KMS-11 (cell line): ENCODE measurements at regions not wholly inside any gene's neighbourhood (a gene's known extent, or its start where the extent isn't known, plus 50 kb on each side); places are given as distances from the start of the nearest gene placed in this dataset.

Experiments used
- H2AFZ ChIP-seq: fragments of 200-600 bp; sonication (generic); 2 replicates; pipeline ENCODE4 v1.6.1; 2016; ENCODE audit warnings: antibody characterized with exemption, mixed run types, low read depth
- H3K27ac ChIP-seq: fragments of 200-600 bp; sonication (generic); 2 replicates; pipeline ENCODE4 v1.6.1; 2016; ENCODE audit warnings: mild to moderate bottlenecking, mixed run types
- H3K27me3 ChIP-seq: fragments of 200-600 bp; sonication (generic); 2 replicates; pipeline ENCODE4 v1.6.1; 2017; ENCODE audit warnings: mild to moderate bottlenecking, low read depth, mixed run types, moderate library complexity; ENCODE audit not compliant: insufficient read depth
- H3K36me3 ChIP-seq: fragments of 200-600 bp; sonication (generic); 2 replicates; pipeline ENCODE4 v1.6.1; 2017; ENCODE audit warnings: mild to moderate bottlenecking, mixed run types; ENCODE audit not compliant: insufficient read depth
- H3K4me1 ChIP-seq: fragments of 200-600 bp; sonication (generic); 2 replicates; pipeline ENCODE4 v1.6.1; 2016; ENCODE audit warnings: mild to moderate bottlenecking, low read depth, mixed run types; ENCODE audit not compliant: poor library complexity, severe bottlenecking
- H3K4me2 ChIP-seq: fragments of 200-600 bp; sonication (generic); 2 replicates; pipeline ENCODE4 v1.7.0; 2016; ENCODE audit warnings: mild to moderate bottlenecking, mixed run types
- H3K4me3 ChIP-seq: fragments of 200-600 bp; sonication (generic); IDR thresholded peaks from 2 replicates; pipeline ENCODE4 v1.6.1; 2017; ENCODE audit warnings: low read depth, low read length, mixed read lengths; ENCODE audit not compliant: insufficient read depth
- H3K79me2 ChIP-seq: fragments of 200-600 bp; sonication (generic); 2 replicates; pipeline ENCODE4 v1.6.1; 2016; ENCODE audit warnings: low read depth, mixed run types; ENCODE audit not compliant: insufficient read depth
- H3K9ac ChIP-seq: fragments of 200-600 bp; sonication (generic); 2 replicates; pipeline ENCODE4 v1.6.1; 2016; ENCODE audit warnings: mild to moderate bottlenecking, mixed run types
- H4K20me1 ChIP-seq: fragments of 200-600 bp; sonication (generic); 2 replicates; pipeline ENCODE4 v1.6.1; 2016; ENCODE audit warnings: mild to moderate bottlenecking, mixed run types; ENCODE audit not compliant: insufficient read depth
- TF ChIP-seq, protein P1 (sequence below): fragments of 200-600 bp; sonication (generic); conservative IDR thresholded peaks from 2 replicates; pipeline ENCODE4 v1.6.1; 2017; ENCODE audit warnings: low read depth, mild to moderate bottlenecking, antibody characterized with exemption, low read length, moderate library complexity, mixed read lengths

DNA sequence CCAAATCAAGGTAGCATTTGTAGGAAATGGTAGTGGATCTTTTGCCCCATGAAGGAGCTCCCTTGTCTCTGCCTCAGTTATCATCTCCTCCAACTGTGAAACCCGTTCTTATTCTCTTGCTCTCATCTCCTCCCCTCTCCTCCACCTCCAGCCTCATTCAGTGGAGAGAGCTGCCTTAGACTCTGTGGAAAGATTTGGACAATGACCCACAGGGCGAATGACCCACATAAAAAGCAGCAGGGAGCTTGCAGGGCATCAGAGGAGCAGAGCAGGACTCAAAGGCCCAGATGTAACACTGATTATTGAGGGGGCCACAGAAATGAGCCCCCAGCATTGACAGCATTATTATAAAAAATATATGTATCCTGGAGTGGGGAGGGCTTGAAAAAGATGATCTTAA, 641.1 kb upstream of the CFAP20DC start:
- Histone ChIP-seq H3K4me3 (no peak overlapping the region), H4K20me1 (no peaks in the 10 kb centered on the region), H3K27ac (no peak overlapping the region), H3K79me2 (no peaks in the 10 kb centered on the region), H3K27me3 (no peaks in the 10 kb centered on the region), H2AFZ (no peak overlapping the region), H3K4me2 (no peak overlapping the region), H3K9ac (no peak overlapping the region), H3K36me3 (no peaks in the 10 kb centered on the region), H3K4me1 (no peaks in the 10 kb centered on the region)
- TF ChIP-seq, protein P1, sequence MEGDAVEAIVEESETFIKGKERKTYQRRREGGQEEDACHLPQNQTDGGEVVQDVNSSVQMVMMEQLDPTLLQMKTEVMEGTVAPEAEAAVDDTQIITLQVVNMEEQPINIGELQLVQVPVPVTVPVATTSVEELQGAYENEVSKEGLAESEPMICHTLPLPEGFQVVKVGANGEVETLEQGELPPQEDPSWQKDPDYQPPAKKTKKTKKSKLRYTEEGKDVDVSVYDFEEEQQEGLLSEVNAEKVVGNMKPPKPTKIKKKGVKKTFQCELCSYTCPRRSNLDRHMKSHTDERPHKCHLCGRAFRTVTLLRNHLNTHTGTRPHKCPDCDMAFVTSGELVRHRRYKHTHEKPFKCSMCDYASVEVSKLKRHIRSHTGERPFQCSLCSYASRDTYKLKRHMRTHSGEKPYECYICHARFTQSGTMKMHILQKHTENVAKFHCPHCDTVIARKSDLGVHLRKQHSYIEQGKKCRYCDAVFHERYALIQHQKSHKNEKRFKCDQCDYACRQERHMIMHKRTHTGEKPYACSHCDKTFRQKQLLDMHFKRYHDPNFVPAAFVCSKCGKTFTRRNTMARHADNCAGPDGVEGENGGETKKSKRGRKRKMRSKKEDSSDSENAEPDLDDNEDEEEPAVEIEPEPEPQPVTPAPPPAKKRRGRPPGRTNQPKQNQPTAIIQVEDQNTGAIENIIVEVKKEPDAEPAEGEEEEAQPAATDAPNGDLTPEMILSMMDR = no peak

DNA sequence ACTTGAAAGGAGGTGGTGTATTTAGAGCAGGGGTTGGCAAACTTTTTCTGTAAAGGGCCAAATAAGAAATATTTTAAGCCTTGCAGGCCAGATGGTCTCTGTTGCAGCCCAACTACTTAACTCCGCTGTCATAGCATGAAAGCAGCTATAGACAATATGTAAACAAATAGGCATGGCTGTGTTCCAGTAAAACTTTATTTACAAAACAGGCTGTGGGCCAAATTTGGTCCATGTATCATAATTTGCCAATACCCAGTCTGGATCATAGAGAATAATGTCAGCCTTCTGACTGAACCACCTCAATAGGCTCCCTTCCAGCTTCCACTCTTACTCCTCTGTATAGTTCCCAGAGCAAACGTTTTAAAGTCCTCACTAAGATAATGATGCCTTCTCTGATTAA, 638.8 kb upstream of the CFAP20DC start:
- no peak overlapping the region for H3K4me2 ChIP-seq
- H3K4me3 ChIP-seq = no peak overlapping the region
- H3K4me1 ChIP-seq = no peaks in the 10 kb centered on the region
- no peak overlapping the region for H2AFZ ChIP-seq
- no peaks in the 10 kb centered on the region for H3K36me3 ChIP-seq
- no peaks in the 10 kb centered on the region for H3K27me3 ChIP-seq
- TF ChIP-seq, protein P1 = no peak
- no peaks in the 10 kb centered on the region for H3K79me2 ChIP-seq
- H3K9ac ChIP-seq = no peak overlapping the region
- no peak overlapping the region for H3K27ac ChIP-seq
- H4K20me1 ChIP-seq = no peaks in the 10 kb centered on the region

DNA sequence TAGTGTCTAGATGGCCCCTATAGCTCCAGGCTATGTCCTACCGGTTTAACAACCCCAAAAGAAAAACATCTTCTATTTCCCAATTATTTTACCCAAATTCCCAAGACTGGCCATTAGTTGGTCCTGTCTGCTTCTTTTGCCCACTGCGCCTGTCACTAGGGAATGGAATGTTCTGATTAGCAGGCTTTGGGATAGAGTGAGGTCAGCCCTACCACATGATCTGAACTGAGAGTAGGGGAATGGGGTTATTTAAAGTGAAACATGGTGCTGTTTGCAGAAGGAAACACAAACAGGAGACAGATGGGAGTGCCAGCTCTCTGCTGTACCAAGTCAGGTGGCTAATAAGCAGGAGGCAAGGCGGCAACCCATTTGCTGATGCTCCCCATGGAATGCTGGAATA, 635.6 kb upstream of the CFAP20DC start:
- TF ChIP-seq, protein P1 = no peak
- Histone ChIP-seq H3K4me1 (no peaks in the 10 kb centered on the region), H3K4me3 (no peak overlapping the region), H3K4me2 (no peak overlapping the region), H2AFZ (no peak overlapping the region), H3K27ac (no peak overlapping the region), H3K9ac (no peak overlapping the region), H3K79me2 (no peaks in the 10 kb centered on the region), H4K20me1 (no peaks in the 10 kb centered on the region), H3K36me3 (no peaks in the 10 kb centered on the region), H3K27me3 (no peaks in the 10 kb centered on the region)

DNA sequence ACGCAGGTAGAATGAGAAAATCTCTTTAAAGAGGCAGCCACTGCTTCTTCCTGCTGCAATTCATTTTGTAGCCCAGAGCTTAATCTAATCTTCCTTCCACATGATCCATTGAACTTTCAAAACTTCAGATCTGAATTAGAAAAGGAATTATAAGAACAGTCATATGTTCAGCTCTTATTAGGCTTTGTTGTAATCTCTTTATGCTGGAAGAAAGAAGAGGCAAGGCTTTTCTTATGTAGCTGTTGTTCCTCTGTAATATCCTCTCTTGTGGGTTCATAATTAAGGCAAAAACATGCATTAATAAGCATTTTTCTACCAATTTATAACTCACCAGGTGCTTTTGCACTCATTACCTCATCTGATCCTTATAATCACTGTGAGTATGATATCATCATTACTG, 634.9 kb upstream of the CFAP20DC start:
- Histone ChIP-seq H3K27me3 (no peaks in the 10 kb centered on the region), H3K79me2 (no peaks in the 10 kb centered on the region), H3K36me3 (no peaks in the 10 kb centered on the region), H4K20me1 (no peaks in the 10 kb centered on the region), H3K9ac (no peak overlapping the region), H3K27ac (no peak overlapping the region), H2AFZ (no peak overlapping the region), H3K4me2 (no peak overlapping the region), H3K4me3 (no peak overlapping the region), H3K4me1 (no peaks in the 10 kb centered on the region)
- TF ChIP-seq, protein P1 = no peak

DNA sequence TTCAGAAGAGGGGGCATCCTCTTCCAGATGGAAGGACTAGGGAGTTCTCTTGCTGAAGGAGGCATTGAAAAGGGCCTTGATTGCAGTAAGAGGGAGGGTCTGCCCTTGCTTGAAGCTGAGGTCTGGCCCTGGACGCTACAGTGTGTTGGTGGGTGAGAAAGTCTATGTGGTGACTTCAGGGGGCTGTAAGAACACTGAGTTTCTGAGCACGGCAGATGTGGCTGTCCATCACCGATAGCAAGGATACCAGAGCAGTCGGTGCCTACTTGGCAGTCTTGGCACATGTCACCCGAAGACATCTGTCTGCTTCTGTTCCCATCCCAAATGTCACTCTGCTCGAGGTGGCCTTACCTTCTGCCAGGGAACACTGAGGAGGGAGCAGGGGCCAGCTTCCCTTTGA, 631.1 kb upstream of the CFAP20DC start:
- H3K27me3 ChIP-seq = no peaks in the 10 kb centered on the region
- H3K9ac ChIP-seq = no peak overlapping the region
- no peak overlapping the region for H3K4me2 ChIP-seq
- H3K27ac ChIP-seq = no peak overlapping the region
- no peaks in the 10 kb centered on the region for H3K4me1 ChIP-seq
- H3K79me2 ChIP-seq = no peaks in the 10 kb centered on the region
- TF ChIP-seq, protein P1 = no peak
- no peaks in the 10 kb centered on the region for H3K36me3 ChIP-seq
- no peaks in the 10 kb centered on the region for H4K20me1 ChIP-seq
- H3K4me3 ChIP-seq = no peak overlapping the region
- H2AFZ ChIP-seq = no peak overlapping the region
